ENCODE measurements at regions not wholly inside any gene's neighbourhood (a gene's known extent, or its start where the extent isn't known, plus 50 kb on each side); places are given as distances from the start of the nearest gene placed in this dataset.

GRCh38 chr10:20641605-20642004, 255.5 kb downstream of the NEBL start:
- Histone ChIP-seq H3K9me3 (replicated peaks) (no peaks in the 10 kb centered on the region), H3K4me1 (replicated peaks) (no peaks in the 10 kb centered on the region), H3K4me3 (no peak overlapping the region), H3K27ac (no peak overlapping the region), H3K36me3 (no peaks in the 10 kb centered on the region), H3K27me3 (replicated peaks) (no peaks in the 10 kb centered on the region)
- no peak for DNase-seq (ENCODE audit: low read depth in 1 of 2, low spot score in 2 of 2)

- Histone ChIP-seq H3K27ac (no peak overlapping the region), H3K4me1 (replicated peaks) (no peaks in the 10 kb centered on the region), H3K36me3 (no peaks in the 10 kb centered on the region), H3K9me3 (replicated peaks) (no peaks in the 10 kb centered on the region), H3K4me3 (no peak overlapping the region), H3K27me3 (replicated peaks) (no peaks in the 10 kb centered on the region)
- DNase-seq (ENCODE audit: low read depth in 1 of 2, low spot score in 2 of 2), result no peak
Observed at GRCh38 chr10:20635570-20635969, 261.5 kb downstream of the NEBL start.

GRCh38 chr10:20634839-20635238, 262.3 kb downstream of the NEBL start:
- Histone ChIP-seq H3K27ac (no peak overlapping the region), H3K4me1 (replicated peaks) (no peaks in the 10 kb centered on the region), H3K4me3 (no peak overlapping the region), H3K9me3 (replicated peaks) (no peaks in the 10 kb centered on the region), H3K36me3 (no peaks in the 10 kb centered on the region), H3K27me3 (replicated peaks) (no peaks in the 10 kb centered on the region)
- no peak for DNase-seq (ENCODE audit: low read depth in 1 of 2, low spot score in 2 of 2)

- H3K36me3 ChIP-seq, result no peaks in the 10 kb centered on the region
- no peaks in the 10 kb centered on the region for H3K4me1 ChIP-seq (replicated peaks)
- no peak overlapping the region for H3K27ac ChIP-seq
- H3K4me3 ChIP-seq, result no peak overlapping the region
- no peak for DNase-seq (ENCODE audit: low read depth in 1 of 2, low spot score in 2 of 2)
- H3K27me3 ChIP-seq (replicated peaks), result no peaks in the 10 kb centered on the region
- H3K9me3 ChIP-seq (replicated peaks), result no peaks in the 10 kb centered on the region
Observed at GRCh38 chr10:20633714-20634113, 263.4 kb downstream of the NEBL start.

- H3K36me3 ChIP-seq, result no peaks in the 10 kb centered on the region
- H3K9me3 ChIP-seq (replicated peaks), result no peaks in the 10 kb centered on the region
- no peaks in the 10 kb centered on the region for H3K27me3 ChIP-seq (replicated peaks)
- no peak overlapping the region for H3K27ac ChIP-seq
- no peaks in the 10 kb centered on the region for H3K4me1 ChIP-seq (replicated peaks)
- DNase-seq (ENCODE audit: low read depth in 1 of 2, low spot score in 2 of 2), result no peak
- H3K4me3 ChIP-seq, result no peak overlapping the region
Observed at GRCh38 chr10:20632696-20633095, 264.4 kb downstream of the NEBL start.

GRCh38 chr10:20631229-20631628, 265.9 kb downstream of the NEBL start:
- H3K27ac ChIP-seq, result no peak overlapping the region
- no peaks in the 10 kb centered on the region for H3K9me3 ChIP-seq (replicated peaks)
- H3K4me3 ChIP-seq, result no peak overlapping the region
- no peaks in the 10 kb centered on the region for H3K36me3 ChIP-seq
- H3K27me3 ChIP-seq (replicated peaks), result no peaks in the 10 kb centered on the region
- no peak for DNase-seq (ENCODE audit: low read depth in 1 of 2, low spot score in 2 of 2)
- H3K4me1 ChIP-seq (replicated peaks), result no peaks in the 10 kb centered on the region

GRCh38 chr10:20630092-20630643, 266.9 kb downstream of the NEBL start:
- H3K27ac ChIP-seq, result no peak overlapping the region
- no peaks in the 10 kb centered on the region for H3K9me3 ChIP-seq (replicated peaks)
- no peaks in the 10 kb centered on the region for H3K36me3 ChIP-seq
- H3K27me3 ChIP-seq (replicated peaks), result no peaks in the 10 kb centered on the region
- no peak overlapping the region for H3K4me3 ChIP-seq
- peak in 1 of 2 experiments; percentile 21 for DNase-seq (ENCODE audit: low read depth in 1 of 2, low spot score in 2 of 2)
- H3K4me1 ChIP-seq (replicated peaks), result no peaks in the 10 kb centered on the region

- Histone ChIP-seq H3K4me1 (replicated peaks) (peaks cover 8% of the 10 kb centered on the region), H3K9me3 (replicated peaks) (no peaks in the 10 kb centered on the region), H3K36me3 (no peaks in the 10 kb centered on the region), H3K27ac (no peak overlapping the region), H3K4me3 (no peak overlapping the region), H3K27me3 (replicated peaks) (no peaks in the 10 kb centered on the region)
- DNase-seq (ENCODE audit: low read depth in 1 of 2, low spot score in 2 of 2), result no peak
Observed at GRCh38 chr10:20627946-20628507, 269.1 kb downstream of the NEBL start.

- H3K27ac ChIP-seq, result no peak overlapping the region
- no peaks in the 10 kb centered on the region for H3K9me3 ChIP-seq (replicated peaks)
- H3K4me3 ChIP-seq, result no peak overlapping the region
- no peaks in the 10 kb centered on the region for H3K27me3 ChIP-seq (replicated peaks)
- DNase-seq (ENCODE audit: low read depth in 1 of 2, low spot score in 2 of 2), result no peak
- H3K4me1 ChIP-seq (replicated peaks), result peaks cover 13% of the 10 kb centered on the region
- no peaks in the 10 kb centered on the region for H3K36me3 ChIP-seq
Observed at GRCh38 chr10:20627087-20627486, 270.0 kb downstream of the NEBL start.

GRCh38 chr10:20625868-20626267, 271.2 kb downstream of the NEBL start:
- H3K9me3 ChIP-seq (replicated peaks), result no peaks in the 10 kb centered on the region

GRCh38 chr10:20624642-20625041, 272.5 kb downstream of the NEBL start:
- H3K27me3 ChIP-seq (replicated peaks), result no peaks in the 10 kb centered on the region
- H3K27ac ChIP-seq, result no peak overlapping the region
- H3K4me3 ChIP-seq, result no peak overlapping the region
- no peaks in the 10 kb centered on the region for H3K36me3 ChIP-seq
- H3K9me3 ChIP-seq (replicated peaks), result no peaks in the 10 kb centered on the region
- no peak for DNase-seq (ENCODE audit: low read depth in 1 of 2, low spot score in 2 of 2)
- H3K4me1 ChIP-seq (replicated peaks), result peaks cover 13% of the 10 kb centered on the region

More at GRCh38 chr10:20625868-20626267, 271.2 kb downstream of the NEBL start:
- H3K4me3 ChIP-seq, result no peak overlapping the region
- H3K36me3 ChIP-seq, result no peaks in the 10 kb centered on the region
- H3K27me3 ChIP-seq (replicated peaks), result no peaks in the 10 kb centered on the region
- H3K27ac ChIP-seq, result no peak overlapping the region
- H3K4me1 ChIP-seq (replicated peaks), result peaks cover 13% of the 10 kb centered on the region
- no peak for DNase-seq (ENCODE audit: low read depth in 1 of 2, low spot score in 2 of 2)

- H3K9me3 ChIP-seq (replicated peaks), result no peaks in the 10 kb centered on the region
- H3K4me3 ChIP-seq, result no peak overlapping the region
- no peak for DNase-seq (ENCODE audit: low read depth in 1 of 2, low spot score in 2 of 2)
- no peaks in the 10 kb centered on the region for H3K36me3 ChIP-seq
- peak overlapping the region; percentile 71 for H3K27ac ChIP-seq
- H3K4me1 ChIP-seq (replicated peaks), result peaks cover 13% of the 10 kb centered on the region
- H3K27me3 ChIP-seq (replicated peaks), result no peaks in the 10 kb centered on the region
Observed at GRCh38 chr10:20623546-20623945, 273.6 kb downstream of the NEBL start.

GRCh38 chr10:20622531-20623211, 274.4 kb downstream of the NEBL start:
- H3K36me3 ChIP-seq, result no peaks in the 10 kb centered on the region
- H3K9me3 ChIP-seq (replicated peaks), result no peaks in the 10 kb centered on the region
- no peaks in the 10 kb centered on the region for H3K27me3 ChIP-seq (replicated peaks)
- no peak overlapping the region for H3K4me3 ChIP-seq
- peak overlapping the region; percentile 71; the same call in 1 of the 2 replicates for H3K27ac ChIP-seq
- peak in 1 of 2 experiments; percentile 83 for DNase-seq (ENCODE audit: low read depth in 1 of 2, low spot score in 2 of 2)
- peaks cover 13% of the 10 kb centered on the region for H3K4me1 ChIP-seq (replicated peaks)

GRCh38 chr10:20620981-20621380, 276.1 kb downstream of the NEBL start:
- Histone ChIP-seq H3K4me3 (no peak overlapping the region), H3K9me3 (replicated peaks) (no peaks in the 10 kb centered on the region), H3K36me3 (no peaks in the 10 kb centered on the region), H3K27me3 (replicated peaks) (no peaks in the 10 kb centered on the region), H3K4me1 (replicated peaks) (peaks cover 13% of the 10 kb centered on the region), H3K27ac (no peak overlapping the region)
- DNase-seq (ENCODE audit: low read depth in 1 of 2, low spot score in 2 of 2), result no peak

Measured in SJSA1 (cell line).